Smooth muscle cell (in vitro differentiated cells): ENCODE measurements at regions not wholly inside any gene's neighbourhood (a gene's known extent, or its start where the extent isn't known, plus 50 kb on each side); places are given as distances from the start of the nearest gene placed in this dataset.

ENCODE experiments used
- DNase-seq: peaks from one replicate; lab custom pipeline; 2025; ENCODE audit not compliant: unreplicated experiment; lab: John Stamatoyannopoulos, UW
- H2AFZ ChIP-seq: fragments of 200-600 bp; sonication (generic); 2 replicates; pipeline ENCODE4 v1.6.0; 2016; ENCODE audit warnings: antibody characterized with exemption, low read depth, mild to moderate bottlenecking
- H3F3A ChIP-seq: fragments of 200-600 bp; sonication (generic); 2 replicates; pipeline ENCODE4 v1.6.0; 2017; ENCODE audit warnings: antibody characterized with exemption, low read depth
- H3K27ac ChIP-seq: fragments of 200-600 bp; sonication (generic); 2 replicates; pipeline ENCODE4 v1.5.1; 2016; ENCODE audit warnings: low read depth, mild to moderate bottlenecking
- H3K27me3 ChIP-seq: fragments of 200-600 bp; sonication (generic); 2 replicates; pipeline ENCODE4 v1.6.1; 2016; ENCODE audit warnings: low read depth, mild to moderate bottlenecking
- H3K36me3 ChIP-seq: fragments of 200-600 bp; sonication (generic); 2 replicates; pipeline ENCODE4 v1.5.1; 2016; ENCODE audit warnings: low read depth
- H3K4me1 ChIP-seq: fragments of 200-600 bp; sonication (generic); 2 replicates; pipeline ENCODE4 v1.5.1; 2016; ENCODE audit warnings: low read depth
- H3K4me2 ChIP-seq: fragments of 200-600 bp; sonication (generic); 2 replicates; pipeline ENCODE4 v1.6.0; 2016; ENCODE audit warnings: mild to moderate bottlenecking
- H3K4me3 ChIP-seq: fragments of 200-600 bp; sonication (generic); 2 replicates; pipeline ENCODE4 v1.5.1; 2016; ENCODE audit warnings: mild to moderate bottlenecking
- H3K79me2 ChIP-seq: fragments of 200-600 bp; sonication (generic); 2 replicates; pipeline ENCODE4 v1.6.0; 2016; ENCODE audit warnings: low read depth, mild to moderate bottlenecking
- H3K9ac ChIP-seq: fragments of 200-600 bp; sonication (generic); 2 replicates; pipeline ENCODE4 v1.6.0; 2016; ENCODE audit warnings: low read depth
- H3K9me3 ChIP-seq: fragments of 200-600 bp; sonication (generic); replicated peaks from 2 replicates; pipeline ENCODE4 v1.5.1; 2016; ENCODE audit warnings: low read depth
- H4K20me1 ChIP-seq: fragments of 200-600 bp; sonication (generic); 2 replicates; pipeline ENCODE4 v1.6.0; 2016; ENCODE audit warnings: low read depth
- WGBS: methylation state at CpG from one replicate; pipeline ENCODE4 v1.1.7; 2016; ENCODE audit warnings: low lambda C conversion rate; 5-methylcytosine and 5-hydroxymethylcytosine counted together
- TF ChIP-seq, protein P1 (sequence below): fragments of 200-600 bp; sonication (generic); IDR thresholded peaks from 2 replicates; pipeline ENCODE4 v1.5.1; 2017; ENCODE audit warnings: borderline replicate concordance, mild to moderate bottlenecking, antibody characterized with exemption; ENCODE audit not compliant: insufficient read depth, poor library complexity, severe bottlenecking

DNA sequence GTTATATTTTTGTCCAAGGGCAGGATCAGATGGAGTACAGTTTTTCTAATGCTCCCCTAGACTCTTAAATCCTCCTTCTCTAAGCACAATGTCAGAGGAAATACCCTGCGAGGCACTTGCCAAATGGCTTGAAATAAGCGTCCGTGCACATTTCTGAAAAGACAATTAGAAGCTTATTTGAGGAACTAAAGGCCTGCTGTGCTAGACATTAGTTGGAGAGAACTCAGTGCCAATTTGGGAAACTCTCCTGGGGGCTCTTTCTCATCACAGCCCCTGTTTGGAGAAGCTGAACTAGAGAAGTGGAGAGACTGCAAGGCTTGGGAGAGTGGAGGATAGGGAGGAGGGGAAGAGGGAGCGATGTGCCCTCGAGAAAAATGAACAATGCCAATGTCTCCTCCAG is 247.6 kb upstream of the C2CD4B start:
- Histone ChIP-seq H3K9ac (no peak overlapping the region), H3K27ac (no peak overlapping the region), H2AFZ (no peak overlapping the region), H3K4me2 (no peak overlapping the region), H3F3A (peaks cover 5% of the 10 kb centered on the region), H3K4me3 (no peak overlapping the region), H4K20me1 (peaks cover 27% of the 10 kb centered on the region), H3K4me1 (no peaks in the 10 kb centered on the region), H3K9me3 (no peaks in the 10 kb centered on the region), H3K36me3 (no peaks in the 10 kb centered on the region), H3K79me2 (peaks cover 55% of the 10 kb centered on the region), H3K27me3 (no peaks in the 10 kb centered on the region)
- WGBS: 95% methylated on average over 5 of the region's 5 CpGs
- no peak for DNase-seq
- TF ChIP-seq, protein P1, sequence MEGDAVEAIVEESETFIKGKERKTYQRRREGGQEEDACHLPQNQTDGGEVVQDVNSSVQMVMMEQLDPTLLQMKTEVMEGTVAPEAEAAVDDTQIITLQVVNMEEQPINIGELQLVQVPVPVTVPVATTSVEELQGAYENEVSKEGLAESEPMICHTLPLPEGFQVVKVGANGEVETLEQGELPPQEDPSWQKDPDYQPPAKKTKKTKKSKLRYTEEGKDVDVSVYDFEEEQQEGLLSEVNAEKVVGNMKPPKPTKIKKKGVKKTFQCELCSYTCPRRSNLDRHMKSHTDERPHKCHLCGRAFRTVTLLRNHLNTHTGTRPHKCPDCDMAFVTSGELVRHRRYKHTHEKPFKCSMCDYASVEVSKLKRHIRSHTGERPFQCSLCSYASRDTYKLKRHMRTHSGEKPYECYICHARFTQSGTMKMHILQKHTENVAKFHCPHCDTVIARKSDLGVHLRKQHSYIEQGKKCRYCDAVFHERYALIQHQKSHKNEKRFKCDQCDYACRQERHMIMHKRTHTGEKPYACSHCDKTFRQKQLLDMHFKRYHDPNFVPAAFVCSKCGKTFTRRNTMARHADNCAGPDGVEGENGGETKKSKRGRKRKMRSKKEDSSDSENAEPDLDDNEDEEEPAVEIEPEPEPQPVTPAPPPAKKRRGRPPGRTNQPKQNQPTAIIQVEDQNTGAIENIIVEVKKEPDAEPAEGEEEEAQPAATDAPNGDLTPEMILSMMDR: no peak

DNA sequence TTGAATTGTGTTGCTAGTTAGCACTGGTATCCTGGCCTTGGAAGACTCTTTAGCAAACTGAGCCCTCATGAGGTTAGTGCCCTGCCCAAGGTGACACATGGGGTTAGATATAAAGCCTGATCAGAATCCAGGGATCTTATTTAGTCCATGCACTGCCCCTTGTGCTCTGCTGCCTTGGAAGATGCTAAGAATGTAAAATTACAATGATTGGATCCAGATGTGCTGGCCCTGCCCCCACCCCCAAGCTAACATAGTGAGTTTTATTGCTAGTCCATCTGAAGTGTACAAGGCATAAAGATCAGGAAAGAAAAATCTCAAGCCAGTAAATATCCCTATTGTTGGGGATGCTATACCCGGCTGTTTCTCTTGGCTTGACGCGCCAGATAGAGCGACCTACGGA is 248.1 kb upstream of the C2CD4B start:
- no peaks in the 10 kb centered on the region for H3K4me1 ChIP-seq
- H3K36me3 ChIP-seq: no peaks in the 10 kb centered on the region
- peaks cover 51% of the 10 kb centered on the region for H3K79me2 ChIP-seq
- H3F3A ChIP-seq: peaks cover 10% of the 10 kb centered on the region
- H3K9ac ChIP-seq: no peak overlapping the region
- no peak overlapping the region for H3K4me3 ChIP-seq
- H3K27me3 ChIP-seq: no peaks in the 10 kb centered on the region
- no peak for DNase-seq
- TF ChIP-seq, protein P1: no peak
- no peak overlapping the region for H3K4me2 ChIP-seq
- H3K9me3 ChIP-seq: no peaks in the 10 kb centered on the region
- H2AFZ ChIP-seq: no peak overlapping the region
- no peak overlapping the region for H3K27ac ChIP-seq
- 78% methylated on average over 5 of the region's 5 CpGs for WGBS
- H4K20me1 ChIP-seq: peaks cover 27% of the 10 kb centered on the region

DNA sequence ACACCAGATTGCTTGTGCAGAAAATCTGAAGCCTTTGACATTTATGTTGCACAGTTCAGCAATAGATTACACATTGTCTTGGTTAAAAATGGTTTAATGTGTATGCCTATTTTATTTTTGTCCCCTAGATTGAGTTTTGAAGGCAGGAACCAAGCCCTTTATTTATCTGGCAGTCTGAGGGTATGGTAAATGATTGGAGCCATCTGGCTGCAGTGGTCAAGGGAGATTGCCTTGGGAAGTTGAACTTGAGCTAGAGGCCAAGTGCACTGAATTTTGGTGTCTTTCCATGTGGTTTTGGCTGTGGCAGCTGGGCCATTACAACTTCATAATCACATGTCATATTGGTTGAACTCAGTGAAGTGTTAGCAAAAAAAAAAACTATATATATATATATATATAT is 248.7 kb upstream of the C2CD4B start:
- DNase-seq: no peak
- H3K79me2 ChIP-seq: peaks cover 45% of the 10 kb centered on the region
- no peak overlapping the region for H3K27ac ChIP-seq
- no peaks in the 10 kb centered on the region for H3K36me3 ChIP-seq
- H4K20me1 ChIP-seq: peaks cover 27% of the 10 kb centered on the region
- H3K4me1 ChIP-seq: no peaks in the 10 kb centered on the region
- no peak overlapping the region for H2AFZ ChIP-seq
- H3K9ac ChIP-seq: no peak overlapping the region
- no peak overlapping the region for H3K4me2 ChIP-seq
- no peaks in the 10 kb centered on the region for H3K9me3 ChIP-seq
- TF ChIP-seq, protein P1: no peak
- peaks cover 11% of the 10 kb centered on the region for H3F3A ChIP-seq
- no peaks in the 10 kb centered on the region for H3K27me3 ChIP-seq
- H3K4me3 ChIP-seq: no peak overlapping the region

DNA sequence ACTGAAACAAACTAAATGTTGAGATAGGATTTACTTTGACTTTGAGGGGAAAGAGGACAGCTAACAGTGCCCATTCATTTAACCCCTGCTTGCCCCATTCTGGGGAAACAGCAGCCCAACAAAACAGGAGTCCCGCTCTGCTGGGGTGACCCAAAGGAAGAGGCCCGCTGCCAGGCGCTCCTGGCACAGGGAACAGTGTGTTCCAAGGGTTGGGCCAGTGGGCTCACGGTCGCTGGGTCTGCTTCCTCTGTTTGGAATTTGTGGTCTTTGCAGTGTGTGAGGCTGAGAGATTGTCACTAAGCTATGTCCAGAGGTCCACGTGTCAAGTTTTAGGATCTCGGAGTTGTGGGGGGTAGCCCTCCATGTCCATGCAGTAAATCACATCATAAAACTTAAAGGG is 250.4 kb upstream of the C2CD4B start:
- H2AFZ ChIP-seq: no peak overlapping the region
- peaks cover 11% of the 10 kb centered on the region for H3F3A ChIP-seq
- no peak overlapping the region for H3K4me3 ChIP-seq
- DNase-seq: no peak
- WGBS: 83% methylated on average over 7 of the region's 7 CpGs
- H3K27me3 ChIP-seq: no peaks in the 10 kb centered on the region
- TF ChIP-seq, protein P1: no peak
- no peak overlapping the region for H3K9ac ChIP-seq
- H3K27ac ChIP-seq: no peak overlapping the region
- peaks cover 3% of the 10 kb centered on the region for H3K4me1 ChIP-seq
- no peaks in the 10 kb centered on the region for H3K9me3 ChIP-seq
- H4K20me1 ChIP-seq: peaks cover 24% of the 10 kb centered on the region
- no peak overlapping the region for H3K4me2 ChIP-seq
- H3K36me3 ChIP-seq: no peaks in the 10 kb centered on the region
- peaks cover 35% of the 10 kb centered on the region for H3K79me2 ChIP-seq
